ENCODE measurements at regions not wholly inside any gene's neighbourhood (a gene's known extent, or its start where the extent isn't known, plus 50 kb on each side); places are given as distances from the start of the nearest gene placed in this dataset.

- Histone ChIP-seq H3K9me3 (ENCODE audit: low read length) (no peaks in the 10 kb centered on the region), H3K9ac (ENCODE audit: insufficient read depth, low read depth, low read length) (no peak overlapping the region), H3K36me3 (replicated peaks in 1 of 2; ENCODE audit: control insufficient read depth in 1 of 2, insufficient read depth in 2 of 2, low read length in 2 of 2) (no peaks in the 10 kb centered on the region), H3K4me1 (ENCODE audit: insufficient read depth, low read length) (no peaks in the 10 kb centered on the region), H3K27me3 (ENCODE audit: control insufficient read depth in 1 of 2, insufficient read depth in 2 of 2, low read length in 2 of 2) (no peaks in the 10 kb centered on the region; a peak in 1 of 5 replicates), H3K79me2 (ENCODE audit: insufficient read depth, low read length) (no peaks in the 10 kb centered on the region), H4K20me1 (ENCODE audit: insufficient read depth, low read length) (no peaks in the 10 kb centered on the region), H3K4me3 (replicated peaks in 1 of 3; ENCODE audit: insufficient read depth in 1 of 3, low read depth in 2 of 3, low read length in 3 of 3) (no peak overlapping the region), H2AFZ (ENCODE audit: low read length) (no peak overlapping the region), H3K4me2 (ENCODE audit: low read depth, low read length) (no peak overlapping the region), H3K27ac (ENCODE audit: extremely low read length, insufficient read depth, low read length) (no peak overlapping the region)
- intact Hi-C loops (cut with micrococcal nuclease; ENCODE audit: unreplicated experiment), result no loop called here
- no TSS peak for BruUV-seq (replicated peaks)
- no peak for TF ChIP-seq DNMT3B (CRISPR knock-in tag; conservative IDR thresholded peaks at IDR 0.05)
- no peak for TF ChIP-seq SP1 (IDR thresholded peaks at IDR 0.05)
- TF ChIP-seq SP1 (CRISPR knock-in tag; IDR thresholded peaks at IDR 0.05), result no peak
- TF ChIP-seq ZNF747 (CRISPR knock-in tag; IDR thresholded peaks at IDR 0.05; ENCODE audit: borderline replicate concordance), result no peak
- WGBS (ENCODE audit: low lambda C conversion rate), result 15% methylated on average over 4 of the region's 4 CpGs
- ATAC-seq (no peak), DNase-seq (ENCODE audit: low spot score) (no peak), FAIRE-seq (no peak)
- ChIA-PET POLR2A (no interaction called here), CTCF (ENCODE audit: low intra/inter-chr PET ratio, low total read pairs) (no interaction called here)
- in situ Hi-C loops (cut with HindIII; ENCODE audit: extremely low pct_ligation_motif_present, low pct_unique_long_range_greater_than_20kb), result no loop called here
Measured at GRCh38 chr3:99576904-99577559, 61.4 kb upstream of the COL8A1 start.

- CTCF ChIA-PET (ENCODE audit: low intra/inter-chr PET ratio, low total read pairs), result no interaction called here
- FAIRE-seq, result no peak
- H3K79me2 ChIP-seq (ENCODE audit: insufficient read depth, low read length), result no peaks in the 10 kb centered on the region
- H3K4me3 ChIP-seq (replicated peaks in 1 of 3; ENCODE audit: insufficient read depth in 1 of 3, low read depth in 2 of 3, low read length in 3 of 3), result no peak overlapping the region
- DNase-seq (ENCODE audit: low spot score), result no peak
- no peak overlapping the region for H3K9ac ChIP-seq (ENCODE audit: insufficient read depth, low read depth, low read length)
- H3K36me3 ChIP-seq (replicated peaks in 1 of 2; ENCODE audit: control insufficient read depth in 1 of 2, insufficient read depth in 2 of 2, low read length in 2 of 2), result no peaks in the 10 kb centered on the region
- POLR2A ChIA-PET, result no interaction called here
- H3K4me1 ChIP-seq (ENCODE audit: insufficient read depth, low read length), result no peaks in the 10 kb centered on the region
- intact Hi-C loops (cut with micrococcal nuclease; ENCODE audit: unreplicated experiment) (no loop called here), in situ Hi-C loops (cut with HindIII; ENCODE audit: extremely low pct_ligation_motif_present, low pct_unique_long_range_greater_than_20kb) (no loop called here)
- H2AFZ ChIP-seq (ENCODE audit: low read length), result no peak overlapping the region
- no peaks in the 10 kb centered on the region; a peak in 1 of 5 replicates for H3K27me3 ChIP-seq (ENCODE audit: control insufficient read depth in 1 of 2, insufficient read depth in 2 of 2, low read length in 2 of 2)
- no TSS peak for BruUV-seq (replicated peaks)
- H3K27ac ChIP-seq (ENCODE audit: extremely low read length, insufficient read depth, low read length), result no peak overlapping the region
- H4K20me1 ChIP-seq (ENCODE audit: insufficient read depth, low read length), result no peaks in the 10 kb centered on the region
- no peak for ATAC-seq
- TF ChIP-seq ZNF674 (CRISPR knock-in tag; IDR thresholded peaks at IDR 0.05; ENCODE audit: low read depth), result no peak
- TF ChIP-seq ZSCAN31 (CRISPR knock-in tag; IDR thresholded peaks at IDR 0.05; ENCODE audit: low read depth), result no peak
- no peak for TF ChIP-seq ZNF138 (CRISPR knock-in tag; IDR thresholded peaks at IDR 0.05; ENCODE audit: low read depth)
- no peak for TF ChIP-seq RFXAP (CRISPR knock-in tag; IDR thresholded peaks at IDR 0.05; ENCODE audit: borderline replicate concordance)
- TF ChIP-seq, protein P1, sequence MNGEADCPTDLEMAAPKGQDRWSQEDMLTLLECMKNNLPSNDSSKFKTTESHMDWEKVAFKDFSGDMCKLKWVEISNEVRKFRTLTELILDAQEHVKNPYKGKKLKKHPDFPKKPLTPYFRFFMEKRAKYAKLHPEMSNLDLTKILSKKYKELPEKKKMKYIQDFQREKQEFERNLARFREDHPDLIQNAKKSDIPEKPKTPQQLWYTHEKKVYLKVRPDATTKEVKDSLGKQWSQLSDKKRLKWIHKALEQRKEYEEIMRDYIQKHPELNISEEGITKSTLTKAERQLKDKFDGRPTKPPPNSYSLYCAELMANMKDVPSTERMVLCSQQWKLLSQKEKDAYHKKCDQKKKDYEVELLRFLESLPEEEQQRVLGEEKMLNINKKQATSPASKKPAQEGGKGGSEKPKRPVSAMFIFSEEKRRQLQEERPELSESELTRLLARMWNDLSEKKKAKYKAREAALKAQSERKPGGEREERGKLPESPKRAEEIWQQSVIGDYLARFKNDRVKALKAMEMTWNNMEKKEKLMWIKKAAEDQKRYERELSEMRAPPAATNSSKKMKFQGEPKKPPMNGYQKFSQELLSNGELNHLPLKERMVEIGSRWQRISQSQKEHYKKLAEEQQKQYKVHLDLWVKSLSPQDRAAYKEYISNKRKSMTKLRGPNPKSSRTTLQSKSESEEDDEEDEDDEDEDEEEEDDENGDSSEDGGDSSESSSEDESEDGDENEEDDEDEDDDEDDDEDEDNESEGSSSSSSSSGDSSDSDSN (CRISPR knock-in tag; IDR thresholded peaks at IDR 0.05), result no peak
- no peak for TF ChIP-seq SNRNP70 (IDR thresholded peaks at IDR 0.05; ENCODE audit: low read depth, low read length)
- TF ChIP-seq ATM (IDR thresholded peaks at IDR 0.05; ENCODE audit: borderline replicate concordance), result no peak
- no peak for TF ChIP-seq KDM6A (CRISPR knock-in tag; IDR thresholded peaks at IDR 0.05; ENCODE audit: low read depth)
- TF ChIP-seq ZBTB21 (CRISPR knock-in tag; IDR thresholded peaks at IDR 0.05), result no peak
- 3% methylated on average over 2 of the region's 2 CpGs for WGBS (ENCODE audit: low lambda C conversion rate)
- H3K4me2 ChIP-seq (ENCODE audit: low read depth, low read length), result no peak overlapping the region
- H3K9me3 ChIP-seq (ENCODE audit: low read length), result no peaks in the 10 kb centered on the region
Measured at GRCh38 chr3:99575683-99576082, 62.7 kb upstream of the COL8A1 start.

Data from HepG2 (cell line).